Body of pancreas (tissue), 4 donors: ENCODE measurements at regions not wholly inside any gene's neighbourhood (a gene's known extent, or its start where the extent isn't known, plus 50 kb on each side); places are given as distances from the start of the nearest gene placed in this dataset.

Experiments used
- ATAC-seq: fragments of 150-250 bp; one replicate; pipeline ENCODE4 v1.9.1; 2016
- DNase-seq, 4 donors: peaks; one replicate each; pipeline ENCODE4 v3.0.0-alpha.2; 2019
- H3K27ac ChIP-seq, 4 donors: fragments of 200-600 bp; sonication (generic); 1 replicate in 3 of 4; 2 replicates in 1 of 4; pipeline versions ENCODE4 v1.5.1 to v1.6.1; 2016 to 2019; ENCODE audit warnings: mild to moderate bottlenecking in 1 of 4, mixed read lengths in 1 of 4, moderate library complexity in 1 of 4
- H3K27me3 ChIP-seq, 2 donors: fragments of 200-600 bp; sonication (generic); one replicate each; pipeline ENCODE4 v1.6.0; 2016; ENCODE audit warnings: mild to moderate bottlenecking in 1 of 2
- H3K36me3 ChIP-seq, 2 donors: fragments of 200-600 bp; sonication (generic); replicated peaks in 1 of 2; 2 replicates each; pipeline ENCODE4 v1.5.1; 2016; ENCODE audit warnings: low read depth in 2 of 2; ENCODE audit not compliant: insufficient read depth in 1 of 2
- H3K4me1 ChIP-seq: fragments of 200-600 bp; sonication (generic); one replicate; pipeline ENCODE4 v1.6.0; 2016
- H3K4me3 ChIP-seq, 2 donors: fragments of 200-600 bp; sonication (generic); 1 replicate in 1 of 2; 2 replicates in 1 of 2; pipeline ENCODE4 v1.5.1; 2016 to 2019
- H3K9me3 ChIP-seq, 3 donors: fragments of 200-600 bp; sonication (generic); 1 replicate in 2 of 3; 2 replicates in 1 of 3; pipeline ENCODE4 v1.5.1; 2016
- CTCF ChIP-seq, 7 experiments: fragments of 450-650 bp in 4 of 7; fragments of 200-600 bp in 3 of 7; sonication (generic) in 3 of 7; IDR thresholded peaks; one replicate each; pipeline ENCODE4 v1.5.1; 2016 to 2019; ENCODE audit warnings: antibody characterized with exemption in 7 of 7
- POLR2A ChIP-seq, 3 donors: fragments of 450-650 bp; IDR thresholded peaks; one replicate each; pipeline ENCODE4 v1.6.1; 2016; ENCODE audit warnings: antibody characterized with exemption in 3 of 3, mild to moderate bottlenecking in 2 of 3
- WGBS, 2 donors: methylation state at CpG; one replicate each; pipeline ENCODE4 v1.1.5; 2017; 5-methylcytosine and 5-hydroxymethylcytosine counted together
- intact Hi-C: fragments of 100-400 bp; cut with DNase I; formaldehyde crosslinking; loops from one replicate; pipeline ENCODE4 v1.15.1; 2023

- H3K4me1 ChIP-seq = peaks cover 14% of the 10 kb centered on the region
- no peaks in the 10 kb centered on the region for H3K36me3 ChIP-seq
- H3K4me3 ChIP-seq = no peak overlapping the region
- H3K9me3 ChIP-seq = no peaks in the 10 kb centered on the region
- 41% methylated on average over 3 of the region's 3 CpGs for WGBS, 2 donors
- ATAC-seq (peak; percentile 88), DNase-seq (peak in 2 of 4 donors; percentile 12 to 44)
- intact Hi-C loops = no loop called here
- no peaks in the 10 kb centered on the region for H3K27me3 ChIP-seq
- peak overlapping the region in 1 of 4 donors; percentile 61 for H3K27ac ChIP-seq
- TF ChIP-seq POLR2A (IDR thresholded peaks at IDR 0.05) (no peak), CTCF (IDR thresholded peaks at IDR 0.05) (no peak)
Measured at GRCh38 chr7:84529480-84530205, 335.1 kb upstream of the SEMA3A start.

- TF ChIP-seq POLR2A (IDR thresholded peaks at IDR 0.05) = no peak
- no peak for TF ChIP-seq CTCF (IDR thresholded peaks at IDR 0.05)
- intact Hi-C loops = no loop called here
- Histone ChIP-seq H3K27me3 (no peaks in the 10 kb centered on the region), H3K36me3 (no peaks in the 10 kb centered on the region), H3K4me1 (peaks cover 14% of the 10 kb centered on the region), H3K4me3 (no peak overlapping the region), H3K9me3 (no peaks in the 10 kb centered on the region), H3K27ac (peak overlapping the region in 1 of 4 donors; percentile 61)
- ATAC-seq = no peak
- no peak for DNase-seq
Measured at GRCh38 chr7:84528756-84529479, 334.3 kb upstream of the SEMA3A start.

GRCh38 chr7:84524714-84525694 is 330.4 kb upstream of the SEMA3A start:
- H3K36me3 ChIP-seq = no peaks in the 10 kb centered on the region
- H3K9me3 ChIP-seq = no peaks in the 10 kb centered on the region
- TF ChIP-seq POLR2A (IDR thresholded peaks at IDR 0.05) = no peak
- TF ChIP-seq CTCF (IDR thresholded peaks at IDR 0.05) = no peak
- WGBS, 2 donors = 54 to 62% methylated on average over 10 of the region's 10 CpGs
- H3K4me3 ChIP-seq = no peak overlapping the region
- no peak overlapping the region for H3K27ac ChIP-seq
- H3K27me3 ChIP-seq = no peaks in the 10 kb centered on the region
- DNase-seq (peak in 1 of 4 donors; percentile 8), ATAC-seq (no peak)
- H3K4me1 ChIP-seq = peaks cover 13% of the 10 kb centered on the region
- intact Hi-C loops = no loop called here

GRCh38 chr7:84513061-84513460 is 318.5 kb upstream of the SEMA3A start:
- Histone ChIP-seq H3K36me3 (no peaks in the 10 kb centered on the region), H3K4me1 (no peaks in the 10 kb centered on the region), H3K27ac (no peak overlapping the region), H3K27me3 (no peaks in the 10 kb centered on the region), H3K9me3 (no peaks in the 10 kb centered on the region), H3K4me3 (no peak overlapping the region)
- intact Hi-C loops = no loop called here
- TF ChIP-seq POLR2A (IDR thresholded peaks at IDR 0.05) (no peak), CTCF (IDR thresholded peaks at IDR 0.05) (no peak)
- DNase-seq = no peak
- WGBS, 2 donors = 72 to 81% methylated on average over 3 of the region's 3 CpGs
- ATAC-seq = no peak
